Right kidney (tissue), 1 donor: ENCODE measurements at regions not wholly inside any gene's neighbourhood (a gene's known extent, or its start where the extent isn't known, plus 50 kb on each side); places are given as distances from the start of the nearest gene placed in this dataset.
"Not testable (repeated sequence)": the region's sequence is repeated elsewhere in the genome, so short reads cannot be mapped to it uniquely, and the experiment has no call there.

Experiments
- DNase-seq: peaks from one replicate; pipeline ENCODE4 v3.0.0-alpha.2; 2016

DNA sequence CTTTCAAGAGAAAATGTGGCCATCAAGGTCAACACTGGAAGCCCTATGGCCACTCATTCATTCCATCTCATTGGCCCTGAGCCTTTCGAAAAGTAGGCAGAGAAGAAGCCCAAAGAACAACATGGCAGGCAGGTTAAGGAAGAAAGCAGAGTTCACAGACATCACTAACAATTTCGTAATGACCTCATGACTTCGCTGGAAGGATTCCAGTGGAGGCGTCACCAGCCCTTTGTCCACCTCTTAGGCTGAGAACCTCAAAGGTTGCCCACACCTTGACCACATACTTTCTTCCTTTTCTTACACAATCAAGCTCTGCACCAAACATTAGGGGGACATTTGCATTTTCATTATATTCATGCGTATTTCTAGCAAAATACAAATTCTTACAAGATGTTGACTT is 252.4 kb upstream of the PLGLB2 start:
- not testable (repeated sequence) for DNase-seq

DNA sequence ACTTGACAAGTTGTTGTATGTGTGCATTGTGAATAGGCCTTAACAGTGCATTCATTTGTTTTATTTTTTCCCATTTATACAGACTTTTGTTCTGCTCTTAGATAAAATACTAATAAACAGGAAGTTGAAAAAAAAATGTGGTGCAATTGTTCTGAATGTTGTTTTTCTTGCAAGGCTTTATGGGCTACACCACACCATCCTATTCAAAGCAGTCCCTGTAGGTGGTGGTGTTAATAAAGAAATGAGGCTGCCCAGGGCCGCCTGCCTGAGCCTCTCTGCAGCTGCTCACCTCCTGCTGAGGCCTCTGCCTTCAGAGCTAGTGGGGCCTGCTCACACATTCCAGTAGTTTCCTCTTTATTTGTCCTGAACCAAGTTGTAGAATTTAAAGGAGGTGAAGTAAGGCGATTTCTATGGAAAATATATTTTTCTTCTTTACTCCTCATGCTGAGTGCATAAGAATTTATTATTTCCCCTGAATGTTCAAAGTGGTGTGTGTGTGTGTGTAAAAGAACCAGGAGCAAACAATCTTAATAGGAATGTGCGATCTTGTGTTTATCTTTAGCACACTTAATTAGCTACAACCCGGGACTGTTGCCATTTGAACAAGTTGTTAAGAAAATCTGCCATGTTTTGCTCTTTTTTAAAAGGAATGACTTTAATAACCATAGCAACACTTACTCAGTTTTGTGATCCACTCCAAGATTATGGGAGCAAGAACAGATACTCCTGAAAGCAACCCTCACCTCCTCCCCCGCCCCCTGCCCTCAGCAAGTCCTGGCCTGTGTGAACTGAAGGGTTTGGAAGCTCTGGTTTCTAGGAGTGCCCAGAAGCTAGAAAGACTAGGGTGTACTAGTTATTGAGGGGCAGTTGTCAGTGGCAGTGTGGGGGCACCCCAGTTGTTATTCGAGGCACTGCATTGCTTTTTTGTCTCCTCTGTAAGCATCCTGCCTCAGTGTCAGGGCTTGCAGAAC is 251.6 kb upstream of the PLGLB2 start:
- not testable (repeated sequence) for DNase-seq

DNA sequence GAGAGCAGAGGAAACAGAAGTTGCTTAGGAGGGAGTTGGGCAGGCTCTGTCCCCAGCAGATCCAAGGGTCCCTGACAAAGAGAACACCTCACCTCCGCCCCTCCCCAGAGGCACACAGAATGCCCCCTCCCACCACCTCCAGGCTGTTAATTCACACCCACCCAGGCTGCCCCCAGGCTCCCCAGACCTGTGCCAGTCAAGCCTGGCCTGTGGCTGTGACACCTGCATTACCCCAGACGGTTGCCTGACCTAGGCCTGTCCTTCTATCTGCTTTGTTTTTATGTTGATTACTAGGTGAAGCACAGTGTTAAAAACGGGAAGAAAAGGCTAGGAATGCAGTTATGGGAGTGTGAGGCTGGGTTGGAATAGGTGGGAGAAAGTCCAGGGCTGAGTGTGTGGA is 250.8 kb upstream of the PLGLB2 start:
- DNase-seq: not testable (repeated sequence)

DNA sequence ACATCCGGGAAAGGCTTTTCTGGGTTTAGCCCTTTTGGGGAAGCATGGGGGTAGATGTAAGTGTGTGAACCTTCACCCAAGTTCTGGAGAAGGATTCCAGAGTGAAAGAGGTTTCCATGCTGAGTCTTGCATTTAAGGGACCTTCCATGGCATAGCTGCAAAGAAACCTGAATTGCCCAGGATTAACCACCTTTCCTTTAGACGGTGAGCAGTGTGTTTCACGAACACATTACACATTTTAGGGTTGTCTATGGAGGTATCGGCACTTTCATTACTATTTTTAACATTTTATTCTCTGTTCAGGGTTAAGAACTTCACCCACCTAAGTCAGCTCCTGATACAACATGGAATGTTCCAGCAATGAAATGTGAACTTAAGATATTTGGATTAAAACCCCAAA is 250.2 kb upstream of the PLGLB2 start:
- DNase-seq: not testable (repeated sequence)

GRCh38 chr2:87498169-87498853 is 249.6 kb upstream of the PLGLB2 start:
- not testable (repeated sequence) for DNase-seq

GRCh38 chr2:87498854-87499238 is 249.0 kb upstream of the PLGLB2 start:
- DNase-seq: not testable (repeated sequence)

- not testable (repeated sequence) for DNase-seq
Measured at GRCh38 chr2:87499860-87500259, 248.0 kb upstream of the PLGLB2 start.

DNA sequence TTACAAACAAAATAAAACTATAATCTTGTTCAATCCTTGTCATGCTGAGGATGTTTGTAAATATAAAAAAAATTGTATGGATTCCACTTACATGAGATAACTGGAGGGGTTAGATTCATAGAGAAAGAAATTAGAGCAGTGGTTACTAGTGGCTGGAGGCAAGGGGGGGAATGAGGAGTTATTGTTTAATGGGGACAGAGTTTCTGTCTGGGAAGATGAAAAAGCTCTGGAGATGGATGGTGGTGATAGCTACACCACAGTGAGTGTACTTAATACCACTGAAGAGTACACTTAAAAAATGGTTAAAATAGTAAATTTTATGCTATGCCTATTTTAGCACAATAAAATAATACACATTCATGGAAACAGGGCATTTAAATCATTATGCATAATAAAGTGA is 247.5 kb upstream of the PLGLB2 start:
- DNase-seq: not testable (repeated sequence)

DNA sequence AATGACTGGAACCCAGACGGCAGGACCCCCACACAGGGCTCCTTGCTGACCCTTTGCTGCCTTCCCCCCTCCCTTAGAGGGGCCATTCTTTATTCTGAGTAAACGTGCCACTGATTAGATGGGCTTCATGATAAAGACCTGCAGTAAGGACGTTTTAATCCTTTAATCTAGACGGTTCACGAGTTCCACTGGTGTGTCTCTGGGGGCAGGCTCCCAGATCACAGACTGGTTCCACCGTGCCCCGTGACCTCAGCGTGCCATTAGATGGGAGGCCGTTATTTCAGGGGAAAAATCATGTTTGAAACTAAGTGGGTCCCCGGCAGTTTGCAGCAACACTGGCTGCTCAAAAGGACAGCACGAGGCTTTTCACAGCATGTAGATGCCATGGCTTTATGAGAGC is 246.9 kb upstream of the PLGLB2 start:
- not testable (repeated sequence) for DNase-seq

DNA sequence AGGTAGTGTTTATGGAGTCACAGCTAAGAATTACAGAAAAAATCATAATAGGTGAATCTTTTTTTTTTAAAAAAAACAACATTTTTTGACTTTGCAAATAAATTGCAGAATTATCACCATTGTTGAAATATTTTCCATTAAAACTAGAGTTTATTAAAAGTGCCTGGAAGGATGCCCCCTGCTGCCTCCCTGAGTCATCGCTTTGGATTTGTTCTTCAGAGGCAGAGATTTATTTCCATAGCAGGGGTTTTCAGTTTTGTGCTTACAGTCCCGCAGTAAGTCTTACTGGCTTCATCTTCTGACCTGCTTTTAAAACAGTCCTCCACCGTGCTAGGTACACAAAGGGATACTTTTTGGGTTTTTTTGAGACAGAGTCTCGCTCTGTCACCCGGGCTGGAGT is 244.9 kb upstream of the PLGLB2 start:
- DNase-seq: not testable (repeated sequence)

DNA sequence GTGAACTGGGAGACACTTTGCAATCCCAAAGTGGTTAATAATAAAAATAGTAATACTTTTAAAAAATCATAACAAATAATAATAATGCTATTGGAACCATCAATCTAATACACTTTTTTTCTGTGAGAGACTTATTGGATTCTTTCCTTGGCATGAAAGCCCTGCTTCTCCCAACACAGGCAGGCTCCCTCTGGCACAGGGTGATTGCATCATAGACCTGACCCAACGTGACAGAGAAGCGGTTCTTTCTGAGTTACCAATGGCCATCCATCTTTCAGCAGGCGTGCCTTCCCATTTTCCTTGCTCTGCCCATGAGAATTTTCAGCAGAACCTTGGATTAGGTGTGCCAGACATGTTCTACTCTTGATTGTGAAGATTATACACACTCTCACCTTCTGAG is 242.6 kb upstream of the PLGLB2 start:
- not testable (repeated sequence) for DNase-seq

DNA sequence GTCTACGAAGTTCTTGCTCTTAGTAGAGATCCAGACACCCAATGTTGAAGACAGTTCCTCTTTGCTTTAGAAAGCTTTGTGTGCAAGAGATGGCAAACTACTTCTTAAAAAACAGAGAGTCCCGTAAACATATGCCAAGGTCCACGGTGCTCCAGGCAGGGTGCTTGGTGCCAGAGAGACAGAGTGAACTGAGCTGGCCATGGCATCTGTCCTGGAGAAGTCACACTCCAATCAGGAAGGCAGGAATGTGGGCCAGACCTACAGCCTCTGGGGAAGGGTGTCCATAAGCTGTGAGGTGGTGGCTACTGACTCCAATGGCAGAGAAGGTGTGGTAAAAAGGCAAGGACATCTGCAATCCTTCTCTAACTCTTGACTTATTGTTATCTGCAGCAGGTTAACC is 242.0 kb upstream of the PLGLB2 start:
- not testable (repeated sequence) for DNase-seq

DNA sequence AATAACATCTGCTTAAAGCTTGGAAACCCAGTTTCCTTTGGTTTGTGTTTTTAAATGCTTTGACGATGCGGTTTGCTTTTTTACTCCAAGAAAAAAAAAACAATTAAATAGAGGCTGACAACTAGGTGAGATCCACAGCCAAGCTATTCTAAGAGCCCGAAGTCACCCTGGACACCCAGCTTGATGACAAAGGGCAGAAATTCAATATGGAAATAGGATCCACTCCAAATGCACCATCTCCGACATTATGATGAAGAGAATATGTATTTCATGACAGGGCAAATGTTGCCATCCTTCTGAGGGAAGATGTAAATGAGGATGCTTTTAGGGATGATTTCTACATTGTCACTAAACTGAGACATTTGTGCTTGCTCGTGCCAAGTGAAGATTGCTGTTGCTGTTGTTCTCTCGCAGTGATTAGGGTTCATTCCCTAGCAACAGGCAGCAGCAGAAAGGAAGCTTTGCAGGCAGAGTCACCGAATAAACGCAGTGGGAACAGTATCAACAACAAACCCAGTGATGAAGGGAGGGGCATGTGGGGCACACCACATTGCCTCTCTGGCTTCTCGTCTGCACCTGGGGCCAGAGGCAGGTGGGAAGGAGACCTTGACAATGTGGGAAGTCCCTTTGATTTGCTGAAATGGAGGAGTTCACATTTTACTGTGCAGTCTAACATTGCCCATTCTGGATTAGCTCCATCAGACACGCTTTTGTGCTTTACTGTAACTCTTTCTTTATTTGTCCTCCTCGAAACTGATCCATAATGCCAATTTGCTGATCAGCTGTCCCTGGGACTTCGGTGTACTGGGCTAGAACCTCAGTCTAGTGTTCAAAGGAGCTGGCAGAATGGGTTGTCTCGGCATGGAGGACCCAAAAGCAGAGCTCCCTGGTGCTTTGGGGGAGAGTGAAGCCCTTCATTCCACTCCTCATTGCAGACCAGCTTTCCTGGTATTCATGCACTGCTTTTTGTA is 240.2 kb upstream of the PLGLB2 start:
- DNase-seq: not testable (repeated sequence)

DNA sequence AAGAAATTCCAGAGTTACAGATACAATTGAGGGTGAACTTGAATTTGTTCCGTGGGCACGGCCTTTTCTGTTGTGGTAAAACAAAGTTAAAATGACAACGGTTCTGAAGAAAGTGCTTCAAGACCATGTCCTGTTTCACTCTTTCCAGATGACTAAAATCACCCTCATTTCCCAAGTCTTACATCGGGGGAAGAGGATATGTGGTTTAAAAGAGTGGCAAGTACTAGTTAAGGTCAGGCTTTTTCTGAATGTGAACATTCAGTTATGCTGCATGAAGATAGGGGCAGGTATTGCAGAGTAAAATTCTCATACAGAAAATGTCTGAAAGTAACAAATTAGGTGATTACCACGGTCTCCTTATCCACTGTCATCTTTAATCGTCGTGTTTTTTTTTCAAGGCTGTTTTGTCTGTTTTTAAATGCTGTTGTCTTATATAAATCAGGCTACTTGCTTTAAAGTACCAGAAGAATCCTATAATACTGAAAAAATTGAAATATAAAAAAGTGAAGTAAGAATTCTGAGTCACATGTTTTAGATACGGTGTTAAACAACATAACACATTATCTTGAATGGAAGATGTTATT is 236.6 kb upstream of the PLGLB2 start:
- DNase-seq: not testable (repeated sequence)

GRCh38 chr2:87512864-87513530 is 234.9 kb upstream of the PLGLB2 start:
- not testable (repeated sequence) for DNase-seq

DNA sequence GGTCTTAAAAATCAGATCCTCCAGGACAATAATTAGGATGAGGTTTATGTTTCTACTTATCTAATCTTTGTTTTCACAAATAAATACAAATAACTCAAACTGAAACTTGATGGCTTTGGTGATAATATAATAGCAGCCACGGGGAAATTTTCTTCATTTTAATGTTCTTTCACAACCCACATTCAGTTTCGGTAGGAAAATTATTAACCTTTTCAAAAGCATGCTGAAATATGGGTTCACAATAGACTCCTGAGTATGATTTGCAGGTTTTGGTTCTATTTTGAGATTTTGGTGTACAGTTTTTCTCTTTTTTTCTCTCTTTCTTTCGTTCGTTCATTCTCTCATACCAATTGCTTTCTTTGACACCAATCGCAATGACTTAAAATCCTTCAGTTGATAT is 233.9 kb upstream of the PLGLB2 start:
- DNase-seq: not testable (repeated sequence)

DNA sequence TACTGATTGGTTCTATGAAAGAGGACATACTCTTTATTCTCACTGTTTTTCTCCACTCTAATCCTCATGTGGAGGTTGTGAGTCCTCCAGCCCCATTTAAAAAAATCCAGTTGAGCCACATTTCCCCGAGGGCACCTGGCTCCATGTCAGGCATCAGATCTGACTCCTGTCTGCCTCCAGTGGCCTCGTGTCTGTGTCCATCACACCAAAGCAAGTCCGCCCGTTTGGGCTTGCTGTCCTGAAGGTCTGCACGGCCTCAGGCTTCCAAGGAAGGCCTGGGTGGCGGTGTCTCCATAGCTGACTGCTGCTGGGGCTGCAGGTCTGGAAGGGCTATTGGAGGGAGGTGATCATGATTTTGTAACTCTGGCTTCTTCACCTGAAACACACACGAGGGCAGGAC is 233.4 kb upstream of the PLGLB2 start:
- not testable (repeated sequence) for DNase-seq

DNA sequence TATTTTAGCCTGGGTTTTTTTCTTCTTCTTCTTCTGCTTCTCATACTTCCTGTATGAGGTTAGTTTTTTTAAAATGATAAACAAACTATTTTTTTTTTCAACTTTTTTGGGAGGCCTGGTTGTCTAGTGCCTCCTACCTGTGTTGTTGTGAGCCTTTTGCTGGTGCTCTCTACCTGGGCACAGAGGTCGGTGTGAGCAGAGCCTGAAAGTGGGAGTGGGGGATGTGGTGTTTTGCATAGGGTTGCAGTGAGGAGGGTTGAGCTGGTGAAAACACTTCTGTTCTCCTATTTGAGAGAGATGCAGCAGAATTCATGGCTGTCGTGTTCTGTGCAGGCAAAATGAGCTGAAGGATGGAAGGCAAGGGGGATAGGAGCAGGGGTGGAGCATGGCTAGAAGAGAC is 232.7 kb upstream of the PLGLB2 start:
- DNase-seq: not testable (repeated sequence)

- not testable (repeated sequence) for DNase-seq
Measured at GRCh38 chr2:87515875-87516274, 232.0 kb upstream of the PLGLB2 start.

GRCh38 chr2:87516369-87516967 is 231.4 kb upstream of the PLGLB2 start:
- not testable (repeated sequence) for DNase-seq

DNA sequence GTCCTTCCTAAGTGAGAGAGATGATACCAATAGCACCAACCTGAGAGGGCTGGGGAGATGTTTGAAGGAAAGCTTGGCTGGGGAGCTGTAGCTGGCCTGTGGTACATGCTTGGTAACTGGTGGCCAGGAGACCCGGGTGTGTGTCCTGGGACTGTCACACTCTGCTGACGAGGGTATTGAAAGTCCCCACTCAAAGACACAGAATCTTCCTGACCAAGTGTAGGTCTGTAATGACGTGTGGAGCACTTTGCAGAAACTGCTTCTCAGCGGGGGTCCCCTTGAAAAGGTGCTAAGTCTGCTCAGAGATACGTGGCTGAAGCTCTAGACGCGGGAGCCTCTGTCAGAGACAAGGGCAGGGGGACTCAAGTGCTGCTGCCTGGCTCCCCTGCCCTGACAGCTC is 230.4 kb upstream of the PLGLB2 start:
- DNase-seq: not testable (repeated sequence)
